Spleen (tissue), 11 donors: ENCODE measurements at regions not wholly inside any gene's neighbourhood (a gene's known extent, or its start where the extent isn't known, plus 50 kb on each side); places are given as distances from the start of the nearest gene placed in this dataset.
A peak's percentile ranks its signal among the peaks of the same experiment; 100 is the strongest.

Source experiments
- DNase-seq: peaks from one replicate; pipeline ENCODE4 v3.0.0-alpha.2; 2020
- H3K27ac ChIP-seq, 8 donors: fragments of 200-600 bp; sonication (generic) in 7 of 8; 1 replicate in 4 of 8; 2 replicates in 4 of 8; pipeline versions ENCODE4 v1.5.0 to v1.8.0; 2016 to 2021; ENCODE audit warnings: inconsistent platforms in 4 of 8, mild to moderate bottlenecking in 4 of 8, moderate library complexity in 1 of 8
- H3K27me3 ChIP-seq, 7 donors: fragments of 200-600 bp; sonication (generic) in 6 of 7; replicated peaks in 1 of 7; 1 replicate in 4 of 7; 2 replicates in 3 of 7; pipeline versions ENCODE4 v1.5.0 to v1.8.0; 2016 to 2021; ENCODE audit warnings: inconsistent platforms in 3 of 7, mild to moderate bottlenecking in 1 of 7
- H3K36me3 ChIP-seq, 6 donors: fragments of 200-600 bp; sonication (generic) in 5 of 6; 1 replicate in 4 of 6; 2 replicates in 2 of 6; pipeline versions ENCODE4 v1.5.0 to v1.8.0; 2016 to 2021; ENCODE audit warnings: inconsistent platforms in 2 of 6
- H3K4me1 ChIP-seq, 6 donors: fragments of 200-600 bp; sonication (generic) in 5 of 6; 1 replicate in 3 of 6; 2 replicates in 3 of 6; pipeline versions ENCODE4 v1.5.0 to v1.8.0; 2016 to 2021; ENCODE audit warnings: inconsistent platforms in 3 of 6
- H3K4me3 ChIP-seq, 8 donors: fragments of 200-600 bp; sonication (generic) in 7 of 8; 1 replicate in 4 of 8; 2 replicates in 4 of 8; pipeline versions ENCODE4 v1.5.0 to v1.8.0; 2016 to 2021; ENCODE audit warnings: inconsistent platforms in 4 of 8, mild to moderate bottlenecking in 4 of 8, moderate library complexity in 2 of 8
- H3K9me3 ChIP-seq, 8 donors: fragments of 200-600 bp; sonication (generic) in 7 of 8; 1 replicate in 4 of 8; 2 replicates in 4 of 8; pipeline versions ENCODE4 v1.5.0 to v1.8.0; 2016 to 2021; ENCODE audit warnings: inconsistent platforms in 4 of 8
- CTCF ChIP-seq, 11 experiments: fragments of 200-600 bp in 7 of 11; fragments of 450-650 bp in 4 of 11; sonication (generic) in 4 of 11; IDR thresholded peaks in 8 of 11; conservative IDR thresholded peaks in 3 of 11; 1 replicate in 7 of 11; 2 replicates in 4 of 11; pipeline versions ENCODE4 v1.4.0 to v1.8.0; 2016 to 2021; ENCODE audit warnings: antibody characterized with exemption in 11 of 11, inconsistent platforms in 4 of 11, mild to moderate bottlenecking in 1 of 11
- POLR2A ChIP-seq, 3 donors: fragments of 450-650 bp; IDR thresholded peaks; one replicate each; pipeline ENCODE4 v1.5.1; 2017; ENCODE audit warnings: antibody characterized with exemption in 3 of 3, mild to moderate bottlenecking in 1 of 3
- POLR2AphosphoS5 ChIP-seq, 3 donors: sonication (generic); formaldehyde crosslinking; IDR thresholded peaks; one replicate each; pipeline ENCODE4 v1.5.1; 2017; ENCODE audit warnings: antibody characterized with exemption in 3 of 3
- WGBS, 5 donors: extraction: QIAGEN DNeasy Blood & Tissue Kit in 3 of 5; methylation state at CpG; one replicate each; pipeline versions ENCODE4 v1.1.5 to v1.1.7; 2013 to 2018; 5-methylcytosine and 5-hydroxymethylcytosine counted together
- intact Hi-C: fragments of 100-400 bp; cut with DNase I; formaldehyde crosslinking; loops from one replicate; pipeline ENCODE4 v1.15.0; 2023; ENCODE audit warnings: low total_unique reads
- donor health status: healthy with polysubstance abuse.
- donor health status: DM: no; HTN: no; CAD: no; lungs with moderate emphysema.
- donor health status: DM: no; HTN: no; CAD: no.
- donor health status: Bipolar disorder and iron deficiency.
- donor health status: healthy.
- donor health status: DM: no; HTN: no; CAD: no.
- donor health status: DM: yes; HTN: yes; CAD: no.

- peak; percentile 42 for DNase-seq
- peaks cover 0 to 5% (median 0%) of the 10 kb centered on the region in 7 donors for H3K27me3 ChIP-seq
- TF ChIP-seq POLR2A (IDR thresholded peaks at IDR 0.05) (no peak), CTCF (IDR thresholded peaks at IDR 0.05 in 8 of 11, conservative IDR thresholded peaks at IDR 0.05 in 3 of 11) (no peak), POLR2AphosphoS5 (IDR thresholded peaks at IDR 0.05) (no peak)
- WGBS, 5 donors, result 78 to 90% (median 82%) methylated on average over 12 to 15 of the region's 15 CpGs
- H3K4me3 ChIP-seq, result no peak overlapping the region
- intact Hi-C loops, result no loop called here
- no peak overlapping the region for H3K27ac ChIP-seq
- peaks cover 0 to 6% (median 0%) of the 10 kb centered on the region in 6 donors for H3K4me1 ChIP-seq
- no peaks in the 10 kb centered on the region for H3K36me3 ChIP-seq
- H3K9me3 ChIP-seq, result no peaks in the 10 kb centered on the region
Measured at GRCh38 chr2:239570216-239570925, 169.6 kb upstream of the HDAC4 start.

- H3K27me3 ChIP-seq, result peaks cover 0 to 5% (median 0%) of the 10 kb centered on the region in 7 donors
- WGBS, 5 donors, result 71 to 90% (median 85%) methylated on average over 22 to 24 of the region's 24 CpGs
- H3K9me3 ChIP-seq, result no peaks in the 10 kb centered on the region
- intact Hi-C loops, result no loop called here
- no peak for TF ChIP-seq POLR2AphosphoS5 (IDR thresholded peaks at IDR 0.05)
- H3K4me1 ChIP-seq, result peaks cover 0 to 1% (median 0%) of the 10 kb centered on the region in 6 donors
- H3K27ac ChIP-seq, result no peak overlapping the region
- peak; percentile 66 for DNase-seq
- H3K36me3 ChIP-seq, result no peaks in the 10 kb centered on the region
- no peak overlapping the region for H3K4me3 ChIP-seq
Measured at GRCh38 chr2:239569401-239570090, 168.7 kb upstream of the HDAC4 start.

- H3K4me3 ChIP-seq, result no peak overlapping the region
- intact Hi-C loops, result no loop called here
- no peaks in the 10 kb centered on the region for H3K9me3 ChIP-seq
- no peaks in the 10 kb centered on the region for H3K36me3 ChIP-seq
- TF ChIP-seq CTCF (IDR thresholded peaks at IDR 0.05 in 8 of 11, conservative IDR thresholded peaks at IDR 0.05 in 3 of 11) (no peak), POLR2AphosphoS5 (IDR thresholded peaks at IDR 0.05) (no peak), POLR2A (IDR thresholded peaks at IDR 0.05) (no peak)
- H3K27ac ChIP-seq, result no peak overlapping the region
- peaks cover 0 to 9% (median 0%) of the 10 kb centered on the region in 7 donors for H3K27me3 ChIP-seq
- WGBS, 5 donors, result 50 to 76% (median 67%) methylated on average over 4 of the region's 4 CpGs
- DNase-seq, result no peak
- H3K4me1 ChIP-seq, result no peaks in the 10 kb centered on the region
Measured at GRCh38 chr2:239568601-239569000, 167.8 kb upstream of the HDAC4 start.

- peaks cover 0 to 15% (median 0%) of the 10 kb centered on the region in 7 donors for H3K27me3 ChIP-seq
- intact Hi-C loops, result no loop called here
- no peaks in the 10 kb centered on the region for H3K9me3 ChIP-seq
- no peak overlapping the region for H3K27ac ChIP-seq
- 78 to 93% (median 87%) methylated on average over 11 to 13 of the region's 13 CpGs for WGBS, 5 donors
- no peaks in the 10 kb centered on the region for H3K4me1 ChIP-seq
- TF ChIP-seq POLR2AphosphoS5 (IDR thresholded peaks at IDR 0.05) (no peak), POLR2A (IDR thresholded peaks at IDR 0.05) (no peak), CTCF (IDR thresholded peaks at IDR 0.05 in 8 of 11, conservative IDR thresholded peaks at IDR 0.05 in 3 of 11) (no peak)
- DNase-seq, result peak; percentile 66
- H3K4me3 ChIP-seq, result no peak overlapping the region
- H3K36me3 ChIP-seq, result no peaks in the 10 kb centered on the region
Measured at GRCh38 chr2:239567786-239568185, 167.0 kb upstream of the HDAC4 start.
